ENCODE measurements at regions not wholly inside any gene's neighbourhood (a gene's known extent, or its start where the extent isn't known, plus 50 kb on each side); places are given as distances from the start of the nearest gene placed in this dataset.

GRCh38 chr9:82404881-82405280 is 416.3 kb downstream of the SPATA31D1 start:
- H3K4me1 Mint-ChIP-seq = no peaks in the 10 kb centered on the region
- no peaks in the 10 kb centered on the region for H3K27me3 Mint-ChIP-seq
- POLR2A ChIA-PET = no interaction called here

DNA sequence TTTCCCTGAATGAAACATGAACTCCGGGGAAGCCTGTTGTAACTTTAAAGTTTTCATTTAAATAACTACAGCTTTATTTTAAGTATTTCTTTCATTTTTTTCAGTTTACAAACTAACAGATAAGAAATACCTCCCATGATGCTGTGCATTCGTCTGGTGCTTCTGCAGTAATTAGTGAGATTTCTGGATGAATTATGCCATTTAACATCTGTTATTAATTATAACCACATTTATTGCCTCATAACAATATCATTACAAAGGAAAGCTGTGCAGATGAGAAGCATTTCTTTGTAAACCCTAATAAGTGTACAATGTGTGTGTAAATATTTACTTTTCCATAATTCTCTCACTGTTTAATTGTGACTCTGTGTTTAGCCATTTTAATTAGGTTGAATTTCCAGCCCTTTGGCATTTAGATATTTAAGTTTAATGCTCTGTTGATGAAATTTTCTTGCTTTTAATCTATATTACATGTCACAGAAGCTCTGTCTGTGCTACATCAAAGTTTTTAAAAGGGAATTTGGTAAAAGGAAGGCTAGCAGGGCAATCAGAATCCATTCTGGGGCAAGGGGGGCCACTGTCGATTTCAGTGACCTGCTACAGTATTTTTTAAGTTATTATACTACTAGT is 418.0 kb downstream of the SPATA31D1 start:
- peaks cover 0 to 7% (median 3%) of the 10 kb centered on the region in 9 donors for H3K9me3 Mint-ChIP-seq
- H3K27ac Mint-ChIP-seq = no peak overlapping the region
- no peak for DNase-seq
- POLR2A ChIA-PET = no interaction called here
- ATAC-seq = no peak
- H3K27me3 Mint-ChIP-seq = no peaks in the 10 kb centered on the region
- no peak overlapping the region for H3K4me3 Mint-ChIP-seq
- no peaks in the 10 kb centered on the region for H3K36me3 Mint-ChIP-seq
- no peaks in the 10 kb centered on the region for H3K4me1 Mint-ChIP-seq

More at GRCh38 chr9:82404881-82405280, 416.3 kb downstream of the SPATA31D1 start:
- H3K4me3 Mint-ChIP-seq = no peak overlapping the region
- no peak overlapping the region for H3K27ac Mint-ChIP-seq
- ATAC-seq = no peak
- no peaks in the 10 kb centered on the region for H3K36me3 Mint-ChIP-seq
- no peak for DNase-seq
- H3K9me3 Mint-ChIP-seq = peaks cover 0 to 7% (median 3%) of the 10 kb centered on the region in 9 donors

GRCh38 chr9:82410306-82410705 is 421.7 kb downstream of the SPATA31D1 start:
- Mint-ChIP-seq H3K4me3 (no peak overlapping the region), H3K27ac (no peak overlapping the region), H3K9me3 (peaks cover 0 to 12% (median 5%) of the 10 kb centered on the region in 9 donors), H3K4me1 (no peaks in the 10 kb centered on the region), H3K27me3 (peaks cover 0 to 3% (median 0%) of the 10 kb centered on the region in 5 donors), H3K36me3 (no peaks in the 10 kb centered on the region)
- no peak for DNase-seq
- no peak for ATAC-seq
- POLR2A ChIA-PET = no interaction called here

DNA sequence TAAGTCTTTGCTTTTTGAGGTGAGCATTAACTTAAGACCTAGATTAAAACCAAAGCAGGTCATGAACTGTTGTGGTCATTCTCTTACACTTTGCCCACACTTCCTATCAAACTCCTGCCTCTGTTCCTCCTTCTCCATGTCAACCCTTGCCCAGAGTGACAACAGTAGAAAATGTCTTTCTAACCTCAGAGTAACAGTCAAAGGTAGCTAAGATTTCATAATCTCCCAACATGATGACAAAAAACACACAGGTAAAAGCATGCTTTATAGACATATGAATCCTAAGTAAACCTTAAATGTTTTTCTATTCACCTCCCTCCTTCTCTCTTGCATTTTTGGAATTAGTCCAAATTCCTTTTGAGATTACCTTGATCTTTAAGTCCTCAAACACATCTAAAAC is 422.3 kb downstream of the SPATA31D1 start:
- no peak for ATAC-seq
- H3K27me3 Mint-ChIP-seq = peaks cover 0 to 3% (median 0%) of the 10 kb centered on the region in 5 donors
- no peaks in the 10 kb centered on the region for H3K36me3 Mint-ChIP-seq
- H3K9me3 Mint-ChIP-seq = peaks cover 0 to 17% (median 5%) of the 10 kb centered on the region in 9 donors
- no peak for DNase-seq
- no peak overlapping the region for H3K27ac Mint-ChIP-seq
- H3K4me3 Mint-ChIP-seq = no peak overlapping the region
- POLR2A ChIA-PET = no interaction called here
- no peaks in the 10 kb centered on the region for H3K4me1 Mint-ChIP-seq

GRCh38 chr9:82412586-82413305 is 424.2 kb downstream of the SPATA31D1 start:
- no peaks in the 10 kb centered on the region for H3K4me1 Mint-ChIP-seq
- H3K9me3 Mint-ChIP-seq = peaks cover 0 to 28% (median 6%) of the 10 kb centered on the region in 9 donors
- POLR2A ChIA-PET = no interaction called here
- H3K36me3 Mint-ChIP-seq = no peaks in the 10 kb centered on the region
- no peak for DNase-seq
- H3K27ac Mint-ChIP-seq = no peak overlapping the region
- no peak for ATAC-seq
- peaks cover 0 to 3% (median 0%) of the 10 kb centered on the region in 5 donors for H3K27me3 Mint-ChIP-seq
- H3K4me3 Mint-ChIP-seq = no peak overlapping the region

- no peaks in the 10 kb centered on the region for H3K27me3 Mint-ChIP-seq
- DNase-seq = no peak
- no peak overlapping the region for H3K27ac Mint-ChIP-seq
- no peak overlapping the region for H3K4me3 Mint-ChIP-seq
- no peaks in the 10 kb centered on the region for H3K4me1 Mint-ChIP-seq
- POLR2A ChIA-PET = no interaction called here
- H3K36me3 Mint-ChIP-seq = no peaks in the 10 kb centered on the region
- peaks cover 0 to 28% (median 7%) of the 10 kb centered on the region in 9 donors for H3K9me3 Mint-ChIP-seq
- ATAC-seq = no peak
Measured at GRCh38 chr9:82417501-82417900, 428.9 kb downstream of the SPATA31D1 start.

- H3K27ac Mint-ChIP-seq = no peak overlapping the region
- ATAC-seq (no peak), DNase-seq (no peak)
- H3K27me3 Mint-ChIP-seq = no peaks in the 10 kb centered on the region
- peaks cover 0 to 28% (median 7%) of the 10 kb centered on the region in 9 donors for H3K9me3 Mint-ChIP-seq
- POLR2A ChIA-PET = no interaction called here
- no peak overlapping the region for H3K4me3 Mint-ChIP-seq
- no peaks in the 10 kb centered on the region for H3K4me1 Mint-ChIP-seq
- no peaks in the 10 kb centered on the region for H3K36me3 Mint-ChIP-seq
Measured at GRCh38 chr9:82418334-82418733, 429.8 kb downstream of the SPATA31D1 start.

- Mint-ChIP-seq H3K36me3 (no peaks in the 10 kb centered on the region), H3K27me3 (no peaks in the 10 kb centered on the region), H3K4me3 (no peak overlapping the region), H3K27ac (no peak overlapping the region), H3K9me3 (peaks cover 0 to 18% (median 7%) of the 10 kb centered on the region in 9 donors), H3K4me1 (no peaks in the 10 kb centered on the region)
- ATAC-seq (no peak), DNase-seq (no peak)
- POLR2A ChIA-PET = no interaction called here
Measured at GRCh38 chr9:82419696-82420486, 431.3 kb downstream of the SPATA31D1 start.

GRCh38 chr9:82421498-82421897 is 432.9 kb downstream of the SPATA31D1 start:
- no peak for DNase-seq
- no peaks in the 10 kb centered on the region for H3K27me3 Mint-ChIP-seq
- ATAC-seq = no peak
- no peaks in the 10 kb centered on the region for H3K4me1 Mint-ChIP-seq
- H3K36me3 Mint-ChIP-seq = no peaks in the 10 kb centered on the region
- POLR2A ChIA-PET = no interaction called here
- peaks cover 0 to 7% (median 2%) of the 10 kb centered on the region in 9 donors for H3K9me3 Mint-ChIP-seq
- H3K27ac Mint-ChIP-seq = no peak overlapping the region
- no peak overlapping the region for H3K4me3 Mint-ChIP-seq

- Mint-ChIP-seq H3K27ac (no peak overlapping the region), H3K9me3 (peaks cover 0 to 3% (median 0%) of the 10 kb centered on the region in 9 donors), H3K4me1 (no peaks in the 10 kb centered on the region), H3K4me3 (no peak overlapping the region), H3K36me3 (no peaks in the 10 kb centered on the region), H3K27me3 (no peaks in the 10 kb centered on the region)
- POLR2A ChIA-PET = no interaction called here
- ATAC-seq = no peak
- DNase-seq = no peak
Measured at GRCh38 chr9:82423700-82424099, 435.1 kb downstream of the SPATA31D1 start.

- POLR2A ChIA-PET = no interaction called here
- DNase-seq (no peak), ATAC-seq (no peak)
- no peaks in the 10 kb centered on the region for H3K27me3 Mint-ChIP-seq
- H3K27ac Mint-ChIP-seq = no peak overlapping the region
- peaks cover 0 to 3% (median 2%) of the 10 kb centered on the region in 9 donors for H3K9me3 Mint-ChIP-seq
- H3K36me3 Mint-ChIP-seq = no peaks in the 10 kb centered on the region
- H3K4me3 Mint-ChIP-seq = no peak overlapping the region
- H3K4me1 Mint-ChIP-seq = no peaks in the 10 kb centered on the region
Measured at GRCh38 chr9:82424599-82425120, 436.1 kb downstream of the SPATA31D1 start.

- Mint-ChIP-seq H3K4me1 (no peaks in the 10 kb centered on the region), H3K4me3 (no peak overlapping the region), H3K27me3 (peaks cover 0 to 4% (median 0%) of the 10 kb centered on the region in 5 donors), H3K27ac (no peak overlapping the region), H3K9me3 (peaks cover 2 to 20% (median 7%) of the 10 kb centered on the region in 9 donors), H3K36me3 (no peaks in the 10 kb centered on the region)
- POLR2A ChIA-PET = no interaction called here
- ATAC-seq = no peak
- DNase-seq = no peak
Measured at GRCh38 chr9:82431121-82431520, 442.5 kb downstream of the SPATA31D1 start.
